NCI-H1694 treated with DMSO at 0.1 percent for 48 hours (cell line): ENCODE measurements at regions not wholly inside any gene's neighbourhood (a gene's known extent, or its start where the extent isn't known, plus 50 kb on each side); places are given as distances from the start of the nearest gene placed in this dataset.
A peak's percentile ranks its signal among the peaks of the same experiment; 100 is the strongest.

Experiments
- DNase-seq: peaks from one replicate; lab custom pipeline; 2025; lab: John Stamatoyannopoulos, UW

- DNase-seq: no peak
These were observed 567.2 kb downstream of the DNAJB9 start for GRCh38 chr7:109136893-109137292.

- DNase-seq: no peak
These were observed 585.1 kb downstream of the DNAJB9 start for GRCh38 chr7:109154748-109155147.

GRCh38 chr7:109158246-109158645 lies 588.6 kb downstream of the DNAJB9 start:
- DNase-seq: no peak

GRCh38 chr7:109176661-109177060 lies 607.0 kb downstream of the DNAJB9 start:
- DNase-seq: no peak

- DNase-seq: no peak
These were observed 608.7 kb downstream of the DNAJB9 start for GRCh38 chr7:109178342-109178741.

- no peak for DNase-seq
These were observed 609.9 kb downstream of the DNAJB9 start for GRCh38 chr7:109179601-109180000.

- no peak for DNase-seq
These were observed 621.2 kb downstream of the DNAJB9 start for GRCh38 chr7:109190766-109191398.

- DNase-seq: no peak
These were observed 636.5 kb downstream of the DNAJB9 start for GRCh38 chr7:109206196-109206595.

GRCh38 chr7:109213081-109213480 lies 643.4 kb downstream of the DNAJB9 start:
- no peak for DNase-seq

GRCh38 chr7:109215341-109215740 lies 645.7 kb downstream of the DNAJB9 start:
- peak; percentile 17 for DNase-seq

- no peak for DNase-seq
These were observed 654.4 kb downstream of the DNAJB9 start for GRCh38 chr7:109224100-109224499.

GRCh38 chr7:109226699-109227098 lies 657.0 kb downstream of the DNAJB9 start:
- DNase-seq: no peak

- no peak for DNase-seq
These were observed 665.6 kb downstream of the DNAJB9 start for GRCh38 chr7:109235316-109235715.

- no peak for DNase-seq
These were observed 676.8 kb downstream of the DNAJB9 start for GRCh38 chr7:109246330-109247077.

GRCh38 chr7:109256762-109257560 lies 687.3 kb downstream of the DNAJB9 start:
- DNase-seq: no peak

GRCh38 chr7:109259151-109259550 lies 689.5 kb downstream of the DNAJB9 start:
- DNase-seq: no peak

GRCh38 chr7:109261781-109262180 lies 692.1 kb downstream of the DNAJB9 start:
- DNase-seq: no peak

- no peak for DNase-seq
These were observed 696.9 kb downstream of the DNAJB9 start for GRCh38 chr7:109266610-109267009.

- no peak for DNase-seq
These were observed 706.7 kb downstream of the DNAJB9 start for GRCh38 chr7:109276348-109276747.

GRCh38 chr7:109282726-109283125 lies 713.1 kb downstream of the DNAJB9 start:
- DNase-seq: no peak

- no peak for DNase-seq
These were observed 715.3 kb downstream of the DNAJB9 start for GRCh38 chr7:109284943-109285342.

GRCh38 chr7:109295158-109295557 lies 725.5 kb downstream of the DNAJB9 start:
- DNase-seq: no peak

GRCh38 chr7:109308816-109309215 lies 739.1 kb downstream of the DNAJB9 start:
- DNase-seq: no peak
